Neural cell (in vitro differentiated cells): ENCODE measurements at regions not wholly inside any gene's neighbourhood (a gene's known extent, or its start where the extent isn't known, plus 50 kb on each side); places are given as distances from the start of the nearest gene placed in this dataset.

Experiments
- H2AFZ ChIP-seq: fragments of 200-600, 300-800 bp; sonication (generic), shearing (Covaris generic); 2 replicates; pipeline ENCODE4 v1.6.0; 2014; ENCODE audit warnings: low read depth, mild to moderate bottlenecking, antibody characterized with exemption, low read length, moderate library complexity
- H3F3A ChIP-seq: fragments of 200-600 bp; shearing (Covaris generic); 2 replicates; pipeline ENCODE4 v1.6.1; 2016; ENCODE audit warnings: mild to moderate bottlenecking, moderate library complexity, mixed read lengths, antibody characterized with exemption, low read length; ENCODE audit not compliant: insufficient read depth, poor library complexity, severe bottlenecking
- H3K27ac ChIP-seq: fragments of 200-600, 300-800 bp; sonication (generic), shearing (Covaris generic); 2 replicates; pipeline ENCODE4 v1.5.1; 2014; ENCODE audit warnings: mild to moderate bottlenecking, low read length, moderate library complexity
- H3K27me3 ChIP-seq: fragments of 300-800, 200-600 bp; sonication (generic), shearing (Covaris generic); 2 replicates; pipeline ENCODE4 v1.6.0; 2014; ENCODE audit warnings: mild to moderate bottlenecking, low read depth, low read length, moderate library complexity; ENCODE audit not compliant: insufficient read depth
- H3K36me3 ChIP-seq: fragments of 300-800, 200-600 bp; sonication (generic), shearing (Covaris generic); 2 replicates; pipeline ENCODE4 v1.5.1; 2014; ENCODE audit warnings: mild to moderate bottlenecking, antibody characterized with exemption, low read length, moderate library complexity; ENCODE audit not compliant: insufficient read depth
- H3K4me2 ChIP-seq: fragments of 300-800, 200-600 bp; sonication (generic), shearing (Covaris generic); 2 replicates; pipeline ENCODE4 v1.6.0; 2014; ENCODE audit warnings: mild to moderate bottlenecking, low read length
- H3K4me3 ChIP-seq: fragments of 300-800, 200-600 bp; sonication (generic), shearing (Covaris generic); 2 replicates; pipeline ENCODE4 v1.5.1; 2014; ENCODE audit warnings: mild to moderate bottlenecking, low read length, moderate library complexity
- H3K79me2 ChIP-seq: fragments of 200-600 bp; shearing (Covaris generic); replicated peaks from 2 replicates; pipeline ENCODE4 v1.6.0; 2014; ENCODE audit warnings: mild to moderate bottlenecking, low read length, moderate library complexity; ENCODE audit not compliant: insufficient read depth
- H3K9ac ChIP-seq: fragments of 300-800, 200-600 bp; sonication (generic), shearing (Covaris generic); 2 replicates; pipeline ENCODE4 v1.6.1; 2016; ENCODE audit warnings: mild to moderate bottlenecking, low read length, mixed read lengths
- H3K9me2 ChIP-seq: fragments of 200-600 bp; shearing (Covaris generic); 2 replicates; pipeline ENCODE4 v1.6.1; 2016; ENCODE audit warnings: mild to moderate bottlenecking, low read length, mixed read lengths; ENCODE audit not compliant: insufficient read depth
- H3K9me3 ChIP-seq: fragments of 200-600, 300-800 bp; sonication (generic), shearing (Covaris generic); 2 replicates; pipeline ENCODE4 v1.6.1; 2016; ENCODE audit warnings: mild to moderate bottlenecking, mixed run types, low read length, moderate library complexity, mixed read lengths
- H4K20me1 ChIP-seq: fragments of 200-600 bp; shearing (Covaris generic); 2 replicates; pipeline ENCODE4 v1.6.1; 2016; ENCODE audit warnings: mild to moderate bottlenecking, mixed run types; ENCODE audit not compliant: insufficient read depth
- EP300 ChIP-seq: fragments of 450-650 bp; conservative IDR thresholded peaks from 2 replicates; pipeline ENCODE4 v1.6.1; 2014; ENCODE audit warnings: antibody characterized with exemption, mild to moderate bottlenecking, moderate library complexity; ENCODE audit not compliant: poor library complexity, severe bottlenecking
- EZH2 ChIP-seq: fragments of 200-600, 300-800 bp; shearing (Covaris generic), sonication (generic); IDR thresholded peaks from 2 replicates; pipeline ENCODE4 v1.6.1; 2014; ENCODE audit warnings: antibody characterized with exemption, low read length, borderline replicate concordance, mild to moderate bottlenecking; ENCODE audit not compliant: insufficient read depth, poor library complexity, severe bottlenecking
- POLR2AphosphoS5 ChIP-seq: IDR thresholded peaks from 2 replicates; pipeline ENCODE4 v1.6.1; 2012
- REST ChIP-seq: IDR thresholded peaks from 2 replicates; pipeline ENCODE4 v1.6.1; 2012; ENCODE audit warnings: borderline replicate concordance
- TAF1 ChIP-seq: IDR thresholded peaks from 2 replicates; pipeline ENCODE4 v1.6.1; 2012; ENCODE audit warnings: low read depth

GRCh38 chr11:29119707-29120618, 896.9 kb downstream of the KCNA4 start:
- H3K4me2 ChIP-seq, result no peak overlapping the region
- no peak overlapping the region for H3K27ac ChIP-seq
- no peaks in the 10 kb centered on the region for H3F3A ChIP-seq
- H3K79me2 ChIP-seq, result no peaks in the 10 kb centered on the region
- no peaks in the 10 kb centered on the region for H4K20me1 ChIP-seq
- TF ChIP-seq EP300 (peak; percentile 66), EZH2 (no peak), TAF1 (no peak), POLR2AphosphoS5 (peak; percentile 72), REST (no peak)
- H3K27me3 ChIP-seq, result no peaks in the 10 kb centered on the region
- H3K9me2 ChIP-seq, result no peaks in the 10 kb centered on the region
- H3K36me3 ChIP-seq, result no peaks in the 10 kb centered on the region
- no peak overlapping the region for H3K9ac ChIP-seq
- H3K9me3 ChIP-seq, result no peaks in the 10 kb centered on the region
- H2AFZ ChIP-seq, result no peak overlapping the region
- H3K4me3 ChIP-seq, result no peak overlapping the region

GRCh38 chr11:29119116-29119515, 897.7 kb downstream of the KCNA4 start:
- no peak overlapping the region for H3K4me3 ChIP-seq
- no peaks in the 10 kb centered on the region for H3F3A ChIP-seq
- H3K36me3 ChIP-seq, result no peaks in the 10 kb centered on the region
- no peaks in the 10 kb centered on the region for H3K9me2 ChIP-seq
- no peaks in the 10 kb centered on the region for H3K9me3 ChIP-seq
- no peak overlapping the region for H3K4me2 ChIP-seq
- no peak overlapping the region for H3K9ac ChIP-seq
- H3K27me3 ChIP-seq, result no peaks in the 10 kb centered on the region
- H3K27ac ChIP-seq, result no peak overlapping the region
- no peaks in the 10 kb centered on the region for H4K20me1 ChIP-seq
- TF ChIP-seq EZH2, result no peak
- no peak for TF ChIP-seq REST
- no peaks in the 10 kb centered on the region for H3K79me2 ChIP-seq
- H2AFZ ChIP-seq, result no peak overlapping the region
